ENCODE measurements at regions not wholly inside any gene's neighbourhood (a gene's known extent, or its start where the extent isn't known, plus 50 kb on each side); places are given as distances from the start of the nearest gene placed in this dataset.
"Not testable (repeated sequence)": the region's sequence is repeated elsewhere in the genome, so short reads cannot be mapped to it uniquely, and the experiment has no call there.

- Histone ChIP-seq H3K27ac (ENCODE audit: low read depth, low read length, poor library complexity, severe bottlenecking) (no peak overlapping the region), H3K4me2 (ENCODE audit: low read length) (no peak overlapping the region), H3K79me2 (ENCODE audit: insufficient read depth, low read depth, low read length) (no peaks in the 10 kb centered on the region), H3K9me3 (ENCODE audit: low read length) (no peaks in the 10 kb centered on the region), H3K4me1 (ENCODE audit: insufficient read depth, low read length, poor library complexity, severe bottlenecking) (no peaks in the 10 kb centered on the region), H3K9me2 (ENCODE audit: insufficient read depth, low read length) (no peaks in the 10 kb centered on the region), H4K20me1 (ENCODE audit: insufficient read depth, low read length) (no peaks in the 10 kb centered on the region), H2AFZ (ENCODE audit: low read length) (no peak overlapping the region), H3K36me3 (ENCODE audit: insufficient read depth, low read length) (no peaks in the 10 kb centered on the region), H3K4me3 (ENCODE audit: low read depth, low read length, poor library complexity, severe bottlenecking) (no peak overlapping the region)
- no peak for DNase-seq (ENCODE audit: low spot score)
- CTCF ChIA-PET (ENCODE audit: unreplicated experiment) = no interaction called here
- BruUV-seq (replicated peaks) = no TSS peak
- intact Hi-C loops (cut with micrococcal nuclease; ENCODE audit: unreplicated experiment) = no loop called here
- TF ChIP-seq EZH2phosphoT487 (IDR thresholded peaks at IDR 0.05; ENCODE audit: borderline replicate concordance, low read depth, low read length) (no peak), CTCF (conservative IDR thresholded peaks at IDR 0.05; ENCODE audit: low read length) (no peak)
- POLR2A ChIA-PET = interaction anchor here (0.7 kb wide), 1 partner anchor 173 kb away, joined by 5 read pairs; no protein-coding TSS in a partner anchor
Measured at GRCh38 chr4:105068516-105068915, 78.2 kb upstream of the TET2 start.

- H3K79me2 ChIP-seq (ENCODE audit: insufficient read depth, low read depth, low read length); H3K4me1 ChIP-seq (ENCODE audit: insufficient read depth, low read length, poor library complexity, severe bottlenecking); H3K9me2 ChIP-seq (ENCODE audit: insufficient read depth, low read length); DNase-seq (ENCODE audit: low spot score); BruUV-seq (replicated peaks); H3K27ac ChIP-seq (ENCODE audit: low read depth, low read length, poor library complexity, severe bottlenecking); H3K4me2 ChIP-seq (ENCODE audit: low read length); H3K9me3 ChIP-seq (ENCODE audit: low read length); intact Hi-C loops (cut with micrococcal nuclease; ENCODE audit: unreplicated experiment); CTCF ChIA-PET (ENCODE audit: unreplicated experiment); H2AFZ ChIP-seq (ENCODE audit: low read length); H3K4me3 ChIP-seq (ENCODE audit: low read depth, low read length, poor library complexity, severe bottlenecking); H4K20me1 ChIP-seq (ENCODE audit: insufficient read depth, low read length); H3K36me3 ChIP-seq (ENCODE audit: insufficient read depth, low read length): not testable (repeated sequence)
- POLR2A ChIA-PET = interaction anchor here (0.6 to 0.7 kb wide), 2 partner anchors 24 to 102 kb away, joined by 3 to 4 read pairs; no protein-coding TSS in a partner anchor
Measured at GRCh38 chr4:105072095-105072494, 74.6 kb upstream of the TET2 start.

DNA sequence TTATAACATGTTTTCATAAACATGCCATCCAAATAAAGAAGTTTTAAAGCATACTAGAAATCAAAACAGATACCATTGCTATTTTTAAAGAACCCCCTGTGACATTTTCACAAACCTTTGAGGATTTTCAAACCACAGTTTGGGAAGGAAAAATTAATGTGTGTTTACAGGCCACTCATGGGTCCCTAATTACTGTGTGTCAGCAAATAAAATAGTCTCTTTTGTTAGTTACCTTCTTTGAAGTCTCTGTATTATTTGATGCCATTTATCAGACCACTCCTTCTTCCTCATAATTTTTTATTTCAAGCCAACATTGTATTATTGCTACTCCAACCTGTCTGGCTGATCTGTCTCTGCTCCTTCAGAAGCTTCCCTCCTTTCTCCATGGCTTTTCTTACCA is 72.6 kb upstream of the TET2 start:
- no peaks in the 10 kb centered on the region for H3K9me3 ChIP-seq (ENCODE audit: low read length)
- no peaks in the 10 kb centered on the region for H4K20me1 ChIP-seq (ENCODE audit: insufficient read depth, low read length)
- no peak overlapping the region for H3K4me3 ChIP-seq (ENCODE audit: low read depth, low read length, poor library complexity, severe bottlenecking)
- H3K9me2 ChIP-seq (ENCODE audit: insufficient read depth, low read length) = no peaks in the 10 kb centered on the region
- BruUV-seq (replicated peaks) = no TSS peak
- intact Hi-C loops (cut with micrococcal nuclease; ENCODE audit: unreplicated experiment) = no loop called here
- H3K79me2 ChIP-seq (ENCODE audit: insufficient read depth, low read depth, low read length) = no peaks in the 10 kb centered on the region
- CTCF ChIA-PET (ENCODE audit: unreplicated experiment) = no interaction called here
- no peak for DNase-seq (ENCODE audit: low spot score)
- H3K4me1 ChIP-seq (ENCODE audit: insufficient read depth, low read length, poor library complexity, severe bottlenecking) = no peaks in the 10 kb centered on the region
- TF ChIP-seq CTCF (conservative IDR thresholded peaks at IDR 0.05; ENCODE audit: low read length) (no peak), EZH2phosphoT487 (IDR thresholded peaks at IDR 0.05; ENCODE audit: borderline replicate concordance, low read depth, low read length) (no peak)
- no peaks in the 10 kb centered on the region for H3K36me3 ChIP-seq (ENCODE audit: insufficient read depth, low read length)
- H3K4me2 ChIP-seq (ENCODE audit: low read length) = no peak overlapping the region
- POLR2A ChIA-PET = no interaction called here
- no peak overlapping the region for H3K27ac ChIP-seq (ENCODE audit: low read depth, low read length, poor library complexity, severe bottlenecking)
- no peak overlapping the region for H2AFZ ChIP-seq (ENCODE audit: low read length)
